ENCODE measurements at regions not wholly inside any gene's neighbourhood (a gene's known extent, or its start where the extent isn't known, plus 50 kb on each side); places are given as distances from the start of the nearest gene placed in this dataset.

DNA sequence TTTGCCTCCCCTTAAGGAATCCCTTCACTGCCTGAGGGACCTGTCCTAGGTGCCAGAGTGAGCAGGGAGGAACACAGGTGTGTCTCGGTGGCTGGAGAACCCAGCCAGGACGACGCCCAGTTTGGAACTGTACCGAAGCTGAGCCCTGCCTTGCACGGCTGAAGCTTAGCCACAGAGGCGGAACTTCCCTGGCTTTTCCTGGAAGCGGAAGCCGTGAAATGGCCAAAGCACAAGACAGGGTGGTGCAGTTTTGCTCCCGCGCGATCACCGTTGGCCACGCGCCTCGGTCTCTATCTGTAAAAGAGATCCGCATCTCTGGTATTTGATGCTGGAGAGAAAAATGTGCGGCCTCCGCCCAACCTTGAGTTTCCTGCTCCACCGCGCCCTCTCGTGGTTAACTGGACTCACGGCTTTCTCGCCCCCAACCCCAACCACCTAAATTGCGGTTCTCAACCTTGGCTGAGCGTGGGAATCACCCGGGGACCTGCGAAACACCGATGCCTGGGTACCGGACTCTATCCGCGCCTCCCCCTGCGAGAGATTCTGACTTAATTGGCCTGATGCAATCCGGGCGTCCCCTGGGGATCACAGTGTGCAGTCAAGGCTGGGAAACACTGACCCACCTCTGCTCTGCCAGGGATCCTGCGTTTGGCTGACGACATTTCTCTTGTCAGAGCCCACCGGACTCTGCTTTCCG lies 70.7 kb upstream of the ABHD2 start (continued):
- TF ChIP-seq, protein P1, sequence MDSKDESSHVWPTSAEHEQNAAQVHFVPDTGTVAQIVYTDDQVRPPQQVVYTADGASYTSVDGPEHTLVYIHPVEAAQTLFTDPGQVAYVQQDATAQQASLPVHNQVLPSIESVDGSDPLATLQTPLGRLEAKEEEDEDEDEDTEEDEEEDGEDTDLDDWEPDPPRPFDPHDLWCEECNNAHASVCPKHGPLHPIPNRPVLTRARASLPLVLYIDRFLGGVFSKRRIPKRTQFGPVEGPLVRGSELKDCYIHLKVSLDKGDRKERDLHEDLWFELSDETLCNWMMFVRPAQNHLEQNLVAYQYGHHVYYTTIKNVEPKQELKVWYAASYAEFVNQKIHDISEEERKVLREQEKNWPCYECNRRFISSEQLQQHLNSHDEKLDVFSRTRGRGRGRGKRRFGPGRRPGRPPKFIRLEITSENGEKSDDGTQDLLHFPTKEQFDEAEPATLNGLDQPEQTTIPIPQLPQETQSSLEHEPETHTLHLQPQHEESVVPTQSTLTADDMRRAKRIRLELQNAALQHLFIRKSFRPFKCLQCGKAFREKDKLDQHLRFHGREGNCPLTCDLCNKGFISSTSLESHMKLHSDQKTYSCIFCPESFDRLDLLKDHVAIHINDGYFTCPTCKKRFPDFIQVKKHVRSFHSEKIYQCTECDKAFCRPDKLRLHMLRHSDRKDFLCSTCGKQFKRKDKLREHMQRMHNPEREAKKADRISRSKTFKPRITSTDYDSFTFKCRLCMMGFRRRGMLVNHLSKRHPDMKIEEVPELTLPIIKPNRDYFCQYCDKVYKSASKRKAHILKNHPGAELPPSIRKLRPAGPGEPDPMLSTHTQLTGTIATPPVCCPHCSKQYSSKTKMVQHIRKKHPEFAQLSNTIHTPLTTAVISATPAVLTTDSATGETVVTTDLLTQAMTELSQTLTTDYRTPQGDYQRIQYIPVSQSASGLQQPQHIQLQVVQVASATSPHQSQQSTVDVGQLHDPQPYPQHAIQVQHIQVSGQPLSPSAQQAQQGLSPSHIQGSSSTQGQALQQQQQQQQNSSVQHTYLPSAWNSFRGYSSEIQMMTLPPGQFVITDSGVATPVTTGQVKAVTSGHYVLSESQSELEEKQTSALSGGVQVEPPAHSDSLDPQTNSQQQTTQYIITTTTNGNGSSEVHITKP (tag by site-specific recombination; IDR thresholded peaks at IDR 0.05): peak; percentile 54; the same call in 1 of the 2 replicates
- peak; percentile 86 for TF ChIP-seq ZNF2 (tag by site-specific recombination; IDR thresholded peaks at IDR 0.05)
- TF ChIP-seq SCRT1 (tag by site-specific recombination; IDR thresholded peaks at IDR 0.05; ENCODE audit: borderline replicate concordance): no peak
- TF ChIP-seq ZBTB10 (tag by site-specific recombination; IDR thresholded peaks at IDR 0.05): no peak
- no peak for TF ChIP-seq MYNN (tag by site-specific recombination; IDR thresholded peaks at IDR 0.05; ENCODE audit: borderline replicate concordance)
- TF ChIP-seq ZNF174 (tag by site-specific recombination; IDR thresholded peaks at IDR 0.05): no peak
- TF ChIP-seq ZNF19 (tag by site-specific recombination; IDR thresholded peaks at IDR 0.05; ENCODE audit: low read depth): no peak
- TF ChIP-seq ZNF335 (tag by site-specific recombination; conservative IDR thresholded peaks at IDR 0.05): 0 out of 2 replicates have a peak, but pooled peaks have one; percentile 10
- peak; percentile 55; the same call in 1 of the 2 replicates for TF ChIP-seq ZNF561 (tag by site-specific recombination; IDR thresholded peaks at IDR 0.05; ENCODE audit: borderline replicate concordance)
- 0 out of 2 replicates have a peak, but pooled peaks have one; percentile 28 for TF ChIP-seq ZNF76 (tag by site-specific recombination; IDR thresholded peaks at IDR 0.05; ENCODE audit: borderline replicate concordance, low read depth)
- TF ChIP-seq ZNF621 (tag by site-specific recombination; IDR thresholded peaks at IDR 0.05): no peak
- peak; percentile 64; the same call in 1 of the 2 replicates for TF ChIP-seq ZNF629 (tag by site-specific recombination; IDR thresholded peaks at IDR 0.05)
- TF ChIP-seq ZNF639 (tag by site-specific recombination; IDR thresholded peaks at IDR 0.05): no peak; the same call in 1 of the 2 replicates
- peak; percentile 89; the same call in 1 of the 2 replicates for TF ChIP-seq KLF17 (tag by site-specific recombination; IDR thresholded peaks at IDR 0.05)
- peak; percentile 90 for TF ChIP-seq CTCF (tag by site-specific recombination; IDR thresholded peaks at IDR 0.05)
- peak; percentile 72 for TF ChIP-seq KLF1 (tag by site-specific recombination; IDR thresholded peaks at IDR 0.05)
- TF ChIP-seq ZNF354C (tag by site-specific recombination; IDR thresholded peaks at IDR 0.05; ENCODE audit: borderline replicate concordance, low read depth): no peak
- peak; percentile 56; the same call in 1 of the 2 replicates for TF ChIP-seq ZFP69B (tag by site-specific recombination; IDR thresholded peaks at IDR 0.05)
- TF ChIP-seq PBX3 (CRISPR knock-in tag; IDR thresholded peaks at IDR 0.05): no peak
- TF ChIP-seq ZNF26 (tag by site-specific recombination; IDR thresholded peaks at IDR 0.05): no peak

All from HEK293 (cell line).